ENCODE measurements at regions not wholly inside any gene's neighbourhood (a gene's known extent, or its start where the extent isn't known, plus 50 kb on each side); places are given as distances from the start of the nearest gene placed in this dataset.
"Not testable (repeated sequence)": the region's sequence is repeated elsewhere in the genome, so short reads cannot be mapped to it uniquely, and the experiment has no call there.

DNA sequence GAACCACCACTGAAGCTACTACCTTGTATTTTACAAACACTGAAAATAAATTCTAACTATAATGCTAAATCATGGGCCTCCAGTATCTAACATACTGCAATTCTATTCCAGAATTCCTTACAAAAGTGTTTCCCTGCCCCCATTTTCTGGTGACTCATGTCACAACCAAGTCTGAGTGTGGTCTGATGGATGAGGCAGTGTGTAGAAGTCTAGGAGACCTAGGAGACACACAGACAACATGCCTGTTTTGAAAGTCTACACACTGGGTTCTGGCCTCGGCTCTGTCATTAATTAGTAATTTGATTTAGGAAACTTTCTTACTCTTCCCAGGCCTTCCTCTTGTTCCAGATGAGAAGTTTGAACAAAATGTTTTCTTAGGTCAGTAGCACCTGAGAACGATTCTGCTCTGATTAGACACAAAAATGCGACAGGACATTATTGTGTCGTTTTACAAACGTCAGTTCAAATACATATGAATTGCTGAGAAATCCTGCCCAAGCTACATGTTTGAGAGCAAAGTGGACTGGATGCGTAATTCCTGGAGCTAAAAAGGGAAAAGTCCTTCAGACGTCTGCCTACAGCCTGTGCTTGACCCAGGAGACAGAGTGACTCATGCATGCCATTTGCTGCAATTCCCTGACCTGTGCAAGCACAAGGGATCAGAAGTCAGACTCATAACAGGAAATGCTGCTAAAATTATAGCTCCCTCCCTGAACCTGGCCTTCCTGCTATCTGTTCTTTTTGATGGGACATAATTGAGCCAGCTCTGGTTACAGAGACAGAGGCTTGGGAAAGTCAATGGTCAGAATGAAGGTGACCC is 494.4 kb downstream of the SOX11 start:
- H3K9ac ChIP-seq (ENCODE audit: insufficient read length, low read depth): no peak overlapping the region

DNA sequence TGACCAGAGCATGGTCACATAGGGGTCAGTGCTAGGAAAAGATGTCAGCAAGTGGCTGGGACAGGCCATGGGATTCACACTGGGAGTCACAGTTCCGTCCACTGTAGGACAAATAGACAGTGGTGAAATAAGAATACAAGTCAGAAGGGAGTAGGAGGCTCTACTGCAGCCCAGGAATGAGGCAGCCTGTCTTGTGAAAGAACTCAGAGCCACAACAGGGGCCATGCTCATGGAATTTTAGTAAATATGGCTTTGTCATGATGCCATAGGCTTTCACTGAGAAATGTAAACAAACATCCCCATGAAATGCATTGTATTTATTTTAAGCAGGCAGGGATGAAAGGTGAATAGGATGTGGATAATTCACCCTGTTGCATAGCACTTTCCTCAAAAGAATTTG is 504.3 kb downstream of the SOX11 start:
- Histone ChIP-seq H3K4me1 (ENCODE audit: insufficient read depth, insufficient read length) (no peaks in the 10 kb centered on the region), H3K4me3 (ENCODE audit: insufficient read length, low read depth) (no peak overlapping the region), H3K9me3 (ENCODE audit: insufficient read depth, low read length) (peaks cover 14% of the 10 kb centered on the region; the same call in 1 of the 2 replicates), H3K27me3 (ENCODE audit: insufficient read depth, insufficient read length) (no peaks in the 10 kb centered on the region), H3K9ac (ENCODE audit: insufficient read length, low read depth) (no peak overlapping the region), H3K36me3 (ENCODE audit: insufficient read depth, insufficient read length, low read length) (no peaks in the 10 kb centered on the region)
- no peak for DNase-seq (ENCODE audit: low read depth, low spot score)
- TF ChIP-seq ZNF274 (IDR thresholded peaks at IDR 0.05; ENCODE audit: low read depth, low read length) (no peak), SUZ12 (IDR thresholded peaks at IDR 0.05; ENCODE audit: extremely low read depth, insufficient read depth, insufficient read length) (no peak)

More for the DNA sequence above, 494.4 kb downstream of the SOX11 start:
- H3K27me3 ChIP-seq (ENCODE audit: insufficient read depth, insufficient read length): no peaks in the 10 kb centered on the region
- peak; percentile 9 for DNase-seq (ENCODE audit: low read depth, low spot score)
- no peaks in the 10 kb centered on the region for H3K36me3 ChIP-seq (ENCODE audit: insufficient read depth, insufficient read length, low read length)
- H3K4me3 ChIP-seq (ENCODE audit: insufficient read length, low read depth): no peak overlapping the region
- no peaks in the 10 kb centered on the region for H3K9me3 ChIP-seq (ENCODE audit: insufficient read depth, low read length)
- no peak for TF ChIP-seq ZNF274 (IDR thresholded peaks at IDR 0.05; ENCODE audit: low read depth, low read length)
- TF ChIP-seq SUZ12 (IDR thresholded peaks at IDR 0.05; ENCODE audit: extremely low read depth, insufficient read depth, insufficient read length): no peak
- TF ChIP-seq YY1 (IDR thresholded peaks at IDR 0.05; ENCODE audit: insufficient read depth, insufficient read length): no peak
- no peaks in the 10 kb centered on the region for H3K4me1 ChIP-seq (ENCODE audit: insufficient read depth, insufficient read length)

DNA sequence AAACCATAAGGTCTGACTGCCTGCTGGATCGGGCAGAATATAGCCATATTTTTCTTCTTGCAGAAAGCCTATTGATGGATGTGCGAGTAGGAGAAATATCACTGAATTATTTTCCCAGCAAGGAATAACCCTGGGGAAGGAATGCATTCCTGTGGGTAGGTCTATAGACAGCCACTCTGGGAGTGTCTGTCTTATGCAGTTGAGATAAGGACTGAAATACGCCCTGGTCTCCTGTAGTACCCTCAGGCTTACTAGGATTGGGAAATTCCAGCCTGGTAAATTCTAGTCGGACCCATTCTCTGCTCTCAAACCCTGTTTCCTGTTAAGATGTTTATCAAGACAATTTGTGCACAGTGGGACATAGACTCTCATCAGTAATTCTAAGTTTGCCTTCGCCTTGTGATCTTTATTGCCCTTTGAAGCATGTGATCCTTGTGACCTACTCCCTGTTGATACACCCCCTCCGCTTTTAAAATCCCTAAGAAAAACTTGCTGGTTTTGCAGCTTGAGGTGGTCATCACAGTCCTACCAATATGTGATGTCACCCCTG is 506.3 kb downstream of the SOX11 start:
- H3K4me1 ChIP-seq (ENCODE audit: insufficient read depth, insufficient read length); H3K4me3 ChIP-seq (ENCODE audit: insufficient read length, low read depth); H3K9ac ChIP-seq (ENCODE audit: insufficient read length, low read depth); H3K36me3 ChIP-seq (ENCODE audit: insufficient read depth, insufficient read length, low read length); H3K27me3 ChIP-seq (ENCODE audit: insufficient read depth, insufficient read length); DNase-seq (ENCODE audit: low read depth, low spot score): not testable (repeated sequence)
- peaks cover 14% of the 10 kb centered on the region; the same call in 1 of the 2 replicates for H3K9me3 ChIP-seq (ENCODE audit: insufficient read depth, low read length)

- no peak overlapping the region for H3K9ac ChIP-seq (ENCODE audit: insufficient read length, low read depth)
- H3K4me1 ChIP-seq (ENCODE audit: insufficient read depth, insufficient read length): no peaks in the 10 kb centered on the region
- H3K9me3 ChIP-seq (ENCODE audit: insufficient read depth, low read length): peaks cover 14% of the 10 kb centered on the region; the same call in 1 of the 2 replicates
- TF ChIP-seq SUZ12 (IDR thresholded peaks at IDR 0.05; ENCODE audit: extremely low read depth, insufficient read depth, insufficient read length): no peak
- no peak for TF ChIP-seq YY1 (IDR thresholded peaks at IDR 0.05; ENCODE audit: insufficient read depth, insufficient read length)
- TF ChIP-seq ZNF274 (IDR thresholded peaks at IDR 0.05; ENCODE audit: low read depth, low read length): no peak
- no peak for DNase-seq (ENCODE audit: low read depth, low spot score)
- no peaks in the 10 kb centered on the region for H3K27me3 ChIP-seq (ENCODE audit: insufficient read depth, insufficient read length)
- H3K36me3 ChIP-seq (ENCODE audit: insufficient read depth, insufficient read length, low read length): no peaks in the 10 kb centered on the region
- H3K4me3 ChIP-seq (ENCODE audit: insufficient read length, low read depth): no peak overlapping the region
Measured at GRCh38 chr2:6202756-6203155, 510.6 kb downstream of the SOX11 start.

- TF ChIP-seq SUZ12 (IDR thresholded peaks at IDR 0.05; ENCODE audit: extremely low read depth, insufficient read depth, insufficient read length) (no peak), YY1 (IDR thresholded peaks at IDR 0.05; ENCODE audit: insufficient read depth, insufficient read length) (no peak), ZNF274 (IDR thresholded peaks at IDR 0.05; ENCODE audit: low read depth, low read length) (no peak)
- no peak for DNase-seq (ENCODE audit: low read depth, low spot score)
- no peaks in the 10 kb centered on the region for H3K4me1 ChIP-seq (ENCODE audit: insufficient read depth, insufficient read length)
- no peaks in the 10 kb centered on the region for H3K27me3 ChIP-seq (ENCODE audit: insufficient read depth, insufficient read length)
- no peak overlapping the region for H3K4me3 ChIP-seq (ENCODE audit: insufficient read length, low read depth)
- peaks cover 11% of the 10 kb centered on the region; the same call in 1 of the 2 replicates for H3K9me3 ChIP-seq (ENCODE audit: insufficient read depth, low read length)
- H3K9ac ChIP-seq (ENCODE audit: insufficient read length, low read depth): no peak overlapping the region
- H3K36me3 ChIP-seq (ENCODE audit: insufficient read depth, insufficient read length, low read length): no peaks in the 10 kb centered on the region
Measured at GRCh38 chr2:6203291-6203959, 511.2 kb downstream of the SOX11 start.

- no peak overlapping the region for H3K9ac ChIP-seq (ENCODE audit: insufficient read length, low read depth)
- H3K9me3 ChIP-seq (ENCODE audit: insufficient read depth, low read length): no peaks in the 10 kb centered on the region; the same call in 1 of the 2 replicates
- H3K4me3 ChIP-seq (ENCODE audit: insufficient read length, low read depth): no peak overlapping the region
- H3K4me1 ChIP-seq (ENCODE audit: insufficient read depth, insufficient read length): no peaks in the 10 kb centered on the region
- no peak for DNase-seq (ENCODE audit: low read depth, low spot score)
- H3K27me3 ChIP-seq (ENCODE audit: insufficient read depth, insufficient read length): no peaks in the 10 kb centered on the region
- H3K36me3 ChIP-seq (ENCODE audit: insufficient read depth, insufficient read length, low read length): no peaks in the 10 kb centered on the region
- TF ChIP-seq ZNF274 (IDR thresholded peaks at IDR 0.05; ENCODE audit: low read depth, low read length): no peak
- TF ChIP-seq SUZ12 (IDR thresholded peaks at IDR 0.05; ENCODE audit: extremely low read depth, insufficient read depth, insufficient read length): no peak
- no peak for TF ChIP-seq YY1 (IDR thresholded peaks at IDR 0.05; ENCODE audit: insufficient read depth, insufficient read length)
Measured at GRCh38 chr2:6206882-6207281, 514.7 kb downstream of the SOX11 start.

GRCh38 chr2:6211236-6211635 is 519.1 kb downstream of the SOX11 start:
- H3K9ac ChIP-seq (ENCODE audit: insufficient read length, low read depth): no peak overlapping the region
- TF ChIP-seq ZNF274 (IDR thresholded peaks at IDR 0.05; ENCODE audit: low read depth, low read length) (no peak), YY1 (IDR thresholded peaks at IDR 0.05; ENCODE audit: insufficient read depth, insufficient read length) (no peak), SUZ12 (IDR thresholded peaks at IDR 0.05; ENCODE audit: extremely low read depth, insufficient read depth, insufficient read length) (no peak)
- no peaks in the 10 kb centered on the region; the same call in 1 of the 2 replicates for H3K9me3 ChIP-seq (ENCODE audit: insufficient read depth, low read length)
- no peak for DNase-seq (ENCODE audit: low read depth, low spot score)
- no peaks in the 10 kb centered on the region for H3K4me1 ChIP-seq (ENCODE audit: insufficient read depth, insufficient read length)
- no peaks in the 10 kb centered on the region for H3K27me3 ChIP-seq (ENCODE audit: insufficient read depth, insufficient read length)
- H3K36me3 ChIP-seq (ENCODE audit: insufficient read depth, insufficient read length, low read length): no peaks in the 10 kb centered on the region
- no peak overlapping the region for H3K4me3 ChIP-seq (ENCODE audit: insufficient read length, low read depth)

Data from NT2/D1 (cell line).